Endothelial cell of umbilical vein (primary cell): ENCODE measurements at regions not wholly inside any gene's neighbourhood (a gene's known extent, or its start where the extent isn't known, plus 50 kb on each side); places are given as distances from the start of the nearest gene placed in this dataset.

ENCODE experiments used
- BruUV-seq: library from RNA; stranded (reverse); fragments of 400-500 nt; replicated peaks from 2 replicates; lab custom pipeline; 2021; lab: Mats Ljungman, UMichigan
- CTCF ChIA-PET: fragments of 300-600, 350-600 bp; sonication (Branson Sonifier 250); formaldehyde crosslinking; loops from one replicate; lab custom pipeline; 2021; ENCODE audit warnings: antibody characterized with exemption, inconsistent platforms; lab: Charles Lee
- POLR2A ChIA-PET: fragments of 300-600, 350-600 bp; sonication (Branson Sonifier 250); formaldehyde crosslinking; loops from one replicate; lab custom pipeline; 2021; ENCODE audit warnings: antibody characterized with exemption, inconsistent platforms; lab: Charles Lee
- DNase-seq: peaks from one replicate; pipeline ENCODE4 v3.0.0-alpha.2; 2011; ENCODE audit warnings: low read depth, low spot score
- FAIRE-seq: peaks from 2 replicates; lab custom pipeline; 2011; peaks lifted over from hg19 to GRCh38; lab: Jason Lieb, UNC
- H2AFZ ChIP-seq: 2 replicates; pipeline ENCODE4 v1.6.0; 2012; ENCODE audit warnings: low read depth, low read length, control low read depth, inconsistent platforms
- H3K27ac ChIP-seq: 2 replicates; pipeline ENCODE4 v1.5.1; 2011; ENCODE audit warnings: low read depth, mild to moderate bottlenecking, control low read depth, low read length, moderate library complexity; ENCODE audit not compliant: insufficient read depth
- H3K27me3 ChIP-seq, 2 experiments: 2 replicates each; pipeline versions ENCODE4 v1.6.0 to v1.6.1; 2011; ENCODE audit warnings: low read length in 2 of 2, mixed read lengths in 1 of 2; ENCODE audit not compliant: control insufficient read depth in 2 of 2, insufficient read depth in 2 of 2
- H3K36me3 ChIP-seq, 2 experiments: 2 replicates in 1 of 2; 3 replicates in 1 of 2; pipeline ENCODE4 v1.5.1; 2011; ENCODE audit warnings: low read length in 2 of 2, mild to moderate bottlenecking in 1 of 2, moderate library complexity in 1 of 2; ENCODE audit not compliant: control insufficient read depth in 2 of 2, insufficient read depth in 2 of 2; ENCODE audit errors: extremely low read depth in 1 of 2
- H3K4me1 ChIP-seq: 3 replicates; pipeline ENCODE4 v1.5.1; 2011; ENCODE audit warnings: mild to moderate bottlenecking, low read length; ENCODE audit not compliant: control insufficient read depth, insufficient read depth; ENCODE audit errors: extremely low read depth
- H3K4me2 ChIP-seq: 2 replicates; pipeline ENCODE4 v1.6.1; 2011; ENCODE audit warnings: low read length, control low read depth, mixed read lengths; ENCODE audit not compliant: insufficient read depth
- H3K4me3 ChIP-seq, 3 experiments: fragments of 200-600 bp in 1 of 3; sonication (generic), shearing (Covaris generic) in 1 of 3; replicated peaks in 1 of 3; 2 replicates each; pipeline ENCODE4 v1.5.1; 2011 to 2016; ENCODE audit warnings: control low read depth in 3 of 3, low read length in 3 of 3, mild to moderate bottlenecking in 2 of 3, inconsistent platforms in 1 of 3, low read depth in 1 of 3, moderate library complexity in 1 of 3; ENCODE audit not compliant: insufficient read depth in 1 of 3
- H3K79me2 ChIP-seq: 2 replicates; pipeline ENCODE4 v1.6.0; 2012; ENCODE audit warnings: low read length, inconsistent platforms; ENCODE audit not compliant: control insufficient read depth, insufficient read depth
- H3K9ac ChIP-seq: replicated peaks from 2 replicates; pipeline ENCODE3; 2011; ENCODE audit warnings: low read length, control low read depth; ENCODE audit not compliant: insufficient read depth; ENCODE audit errors: extremely low read depth
- H3K9me1 ChIP-seq: replicated peaks from 3 replicates; pipeline ENCODE4 v1.6.0; 2011; ENCODE audit warnings: mild to moderate bottlenecking, low read length; ENCODE audit not compliant: control insufficient read depth, insufficient read depth; ENCODE audit errors: extremely low read depth
- H3K9me3 ChIP-seq: replicated peaks from 2 replicates; pipeline ENCODE4 v1.5.1; 2012; ENCODE audit warnings: low read length, inconsistent platforms; ENCODE audit not compliant: control insufficient read depth, insufficient read depth
- H4K20me1 ChIP-seq: replicated peaks from 2 replicates; pipeline ENCODE3; 2011; ENCODE audit warnings: mild to moderate bottlenecking, low read length; ENCODE audit not compliant: control insufficient read depth, insufficient read depth; ENCODE audit errors: extremely low read depth
- CTCF ChIP-seq, 2 donors: IDR thresholded peaks; 1 replicate in 1 of 2; 2 replicates in 1 of 2; pipeline ENCODE4 v1.5.1; 2011; ENCODE audit warnings: low read length in 2 of 2, mild to moderate bottlenecking in 2 of 2, moderate library complexity in 2 of 2, control low read depth in 1 of 2, inconsistent platforms in 1 of 2, low read depth in 1 of 2; ENCODE audit not compliant: insufficient read depth in 1 of 2; ENCODE audit errors: extremely low read depth in 1 of 2
- EZH2 ChIP-seq: IDR thresholded peaks from 2 replicates; pipeline ENCODE4 v1.6.1; 2012; ENCODE audit warnings: borderline replicate concordance, low read depth, mild to moderate bottlenecking, moderate library complexity, low read length, inconsistent platforms; ENCODE audit not compliant: severe bottlenecking
- FOS ChIP-seq: IDR thresholded peaks from 2 replicates; pipeline ENCODE4 v1.6.1; 2011; ENCODE audit warnings: mild to moderate bottlenecking, low read length, moderate library complexity, borderline replicate concordance; ENCODE audit not compliant: insufficient read depth
- GATA2 ChIP-seq: IDR thresholded peaks from 2 replicates; pipeline ENCODE4 v1.7.0; 2011; ENCODE audit warnings: low read depth, mild to moderate bottlenecking, moderate library complexity, mixed read lengths, low read length; ENCODE audit not compliant: insufficient read length, insufficient read depth
- JUN ChIP-seq: IDR thresholded peaks from 2 replicates; pipeline ENCODE4 v1.6.1; 2011; ENCODE audit warnings: borderline replicate concordance, low read depth; ENCODE audit not compliant: insufficient read length, insufficient read depth
- MAX ChIP-seq: IDR thresholded peaks from 2 replicates; pipeline ENCODE4 v1.6.1; 2011; ENCODE audit not compliant: insufficient read depth, insufficient read length
- MYC ChIP-seq: IDR thresholded peaks from one replicate; pipeline ENCODE4 v1.6.1; 2011; ENCODE audit warnings: mild to moderate bottlenecking, low read depth, low read length
- POLR2A ChIP-seq: IDR thresholded peaks from 2 replicates; pipeline ENCODE4 v1.6.1; 2012; ENCODE audit warnings: low read depth, mild to moderate bottlenecking, control low read depth, low read length
- POLR2AphosphoS5 ChIP-seq: IDR thresholded peaks from 2 replicates; pipeline ENCODE4 v1.6.1; 2012; ENCODE audit warnings: low read depth, mild to moderate bottlenecking, control low read depth, low read length, moderate library complexity; ENCODE audit not compliant: insufficient read depth
- dilution Hi-C: fragments of 300-500 bp; cut with MboI; formaldehyde crosslinking; loops from one replicate; pipeline ENCODE4 v1.15.0; 2019; ENCODE audit warnings: low sequenced_read_pairs; ENCODE audit not compliant: extremely low pct_ligation_motif_present
- intact Hi-C: fragments of 100-400 bp; cut with micrococcal nuclease; formaldehyde crosslinking; loops from one replicate; pipeline ENCODE4 v1.10.0; 2022

GRCh38 chr13:39148513-39148961, 110.3 kb downstream of the NHLRC3 start:
- H3K9me1 ChIP-seq, result no peaks in the 10 kb centered on the region
- H3K9ac ChIP-seq, result no peak overlapping the region
- no peaks in the 10 kb centered on the region for H3K9me3 ChIP-seq
- H3K27me3 ChIP-seq, result peaks cover 9 to 18% of the 10 kb centered on the region in 2 experiments
- DNase-seq, result no peak
- H3K4me3 ChIP-seq, result no peak overlapping the region
- FAIRE-seq, result no peak
- dilution Hi-C loops, result no loop called here
- H4K20me1 ChIP-seq, result no peaks in the 10 kb centered on the region
- BruUV-seq, result no TSS peak
- CTCF ChIA-PET, result interaction anchor here (1.2 to 8.4 kb wide), 3 partner anchors 464 to 468 kb away, joined by 3 to 144 read pairs (median 12); no protein-coding TSS in a partner anchor
- H3K79me2 ChIP-seq, result no peaks in the 10 kb centered on the region
- H3K4me2 ChIP-seq, result no peak overlapping the region
- H3K36me3 ChIP-seq, result no peaks in the 10 kb centered on the region
- no peak for TF ChIP-seq MAX
- peak; percentile 42 for TF ChIP-seq JUN
- TF ChIP-seq POLR2AphosphoS5, result no peak
- H2AFZ ChIP-seq, result no peak overlapping the region
- POLR2A ChIA-PET, result no interaction called here
- no peak overlapping the region for H3K27ac ChIP-seq
- intact Hi-C loops, result loop anchor here (10.0 kb wide), 1 partner anchor 266 kb away; no protein-coding TSS in a partner anchor
- H3K4me1 ChIP-seq, result no peaks in the 10 kb centered on the region

- Histone ChIP-seq H3K36me3 (no peaks in the 10 kb centered on the region), H3K9ac (no peak overlapping the region), H3K4me2 (no peak overlapping the region), H3K4me3 (no peak overlapping the region), H3K9me3 (no peaks in the 10 kb centered on the region), H3K27ac (no peak overlapping the region), H4K20me1 (no peaks in the 10 kb centered on the region), H2AFZ (no peak overlapping the region), H3K27me3 (peaks cover 10 to 17% of the 10 kb centered on the region in 2 experiments), H3K79me2 (no peaks in the 10 kb centered on the region), H3K9me1 (no peaks in the 10 kb centered on the region), H3K4me1 (no peaks in the 10 kb centered on the region)
- ChIA-PET POLR2A (no interaction called here), CTCF (interaction anchor here (1.2 to 2.7 kb wide), 2 partner anchors 462 to 466 kb away, joined by 3 to 12 read pairs; no protein-coding TSS in a partner anchor)
- no peak for TF ChIP-seq MAX
- TF ChIP-seq EZH2, result no peak
- no peak for TF ChIP-seq POLR2A
- no peak for TF ChIP-seq MYC
- TF ChIP-seq JUN, result no peak
- TF ChIP-seq GATA2, result no peak
- TF ChIP-seq FOS, result no peak
- TF ChIP-seq CTCF (IDR thresholded peaks at IDR 0.05; ENCODE audit: extremely low read depth in 1 of 2, insufficient read depth in 1 of 2, low read depth in 1 of 2, low read length in 2 of 2), result no peak
- no peak for TF ChIP-seq POLR2AphosphoS5
- no peak for DNase-seq
- no peak for FAIRE-seq
- intact Hi-C loops, result loop anchor here (10.0 kb wide), 1 partner anchor 265 kb away; no protein-coding TSS in a partner anchor
- dilution Hi-C loops, result no loop called here
- no TSS peak for BruUV-seq
Observed at GRCh38 chr13:39149896-39150295, 111.6 kb downstream of the NHLRC3 start.
